A673 (cell line): ENCODE measurements at regions not wholly inside any gene's neighbourhood (a gene's known extent, or its start where the extent isn't known, plus 50 kb on each side); places are given as distances from the start of the nearest gene placed in this dataset.

Experiments
- CTCF ChIP-seq: fragments of 300-800, 200-600 bp; sonication (generic); conservative IDR thresholded peaks from 2 replicates; pipeline ENCODE4 v1.5.1; 2017; ENCODE audit warnings: low read depth, mild to moderate bottlenecking, antibody characterized with exemption, low read length, moderate library complexity, mixed read lengths
- EZH2 ChIP-seq: fragments of 200-600 bp; sonication (generic); IDR thresholded peaks from 2 replicates; pipeline ENCODE4 v1.6.1; 2017; ENCODE audit warnings: borderline replicate concordance, low read depth, mild to moderate bottlenecking, mixed read lengths, antibody characterized with exemption, low read length; ENCODE audit not compliant: poor library complexity, severe bottlenecking

GRCh38 chr11:79683930-79684329 lies 243.1 kb upstream of the TENM4 start:
- no peak for TF ChIP-seq CTCF
- no peak for TF ChIP-seq EZH2
